GM12892 (cell line): ENCODE measurements at regions not wholly inside any gene's neighbourhood (a gene's known extent, or its start where the extent isn't known, plus 50 kb on each side); places are given as distances from the start of the nearest gene placed in this dataset.
"Not testable (repeated sequence)": the region's sequence is repeated elsewhere in the genome, so short reads cannot be mapped to it uniquely, and the experiment has no call there.

Experiments used
- POLR2A ChIP-seq: IDR thresholded peaks from 2 replicates; pipeline ENCODE4 v1.6.1; 2011; ENCODE audit warnings: low read depth, low read length, control low read depth
- POLR2AphosphoS5 ChIP-seq: IDR thresholded peaks from 2 replicates; pipeline ENCODE4 v1.6.1; 2011; ENCODE audit warnings: low read depth, low read length, control low read depth
- TAF1 ChIP-seq: IDR thresholded peaks from 2 replicates; pipeline ENCODE4 v1.6.1; 2011; ENCODE audit warnings: low read depth, mild to moderate bottlenecking, control low read depth, low read length, borderline replicate concordance

- not testable (repeated sequence) for TF ChIP-seq TAF1, POLR2A, POLR2AphosphoS5
These were observed 171.1 kb upstream of the CCNG1 start for GRCh38 chr5:163266249-163266648.
